Hippocampal formation (tissue), 2 donors: ENCODE measurements at regions not wholly inside any gene's neighbourhood (a gene's known extent, or its start where the extent isn't known, plus 50 kb on each side); places are given as distances from the start of the nearest gene placed in this dataset.

Experiments used
- DNase-seq, 2 donors: peaks; one replicate each; lab custom pipeline; 2025; lab: John Stamatoyannopoulos, UW

DNA sequence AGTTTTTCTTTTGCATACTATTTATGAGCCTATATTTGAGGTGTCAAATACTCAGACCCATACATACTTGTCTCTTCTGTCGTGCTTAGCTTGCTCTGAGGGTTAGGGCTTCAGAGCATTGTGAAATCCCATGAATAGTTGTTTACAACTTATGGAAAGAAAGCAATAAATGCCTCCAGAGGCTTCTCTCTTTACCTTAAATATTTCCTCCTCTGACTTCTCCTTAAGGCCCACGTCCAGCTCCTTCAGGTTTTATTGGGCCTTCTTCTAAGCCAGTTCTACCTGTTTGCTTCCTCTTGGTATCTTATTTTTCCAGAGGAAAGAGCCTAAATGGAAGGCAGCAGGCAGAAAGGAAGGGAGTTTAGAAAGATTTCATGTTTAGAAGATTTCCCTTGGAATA, 218.6 kb downstream of the SPTSSA start:
- DNase-seq: no peak

- DNase-seq: no peak
Measured at GRCh38 chr14:34243001-34243400, 219.0 kb downstream of the SPTSSA start.

DNA sequence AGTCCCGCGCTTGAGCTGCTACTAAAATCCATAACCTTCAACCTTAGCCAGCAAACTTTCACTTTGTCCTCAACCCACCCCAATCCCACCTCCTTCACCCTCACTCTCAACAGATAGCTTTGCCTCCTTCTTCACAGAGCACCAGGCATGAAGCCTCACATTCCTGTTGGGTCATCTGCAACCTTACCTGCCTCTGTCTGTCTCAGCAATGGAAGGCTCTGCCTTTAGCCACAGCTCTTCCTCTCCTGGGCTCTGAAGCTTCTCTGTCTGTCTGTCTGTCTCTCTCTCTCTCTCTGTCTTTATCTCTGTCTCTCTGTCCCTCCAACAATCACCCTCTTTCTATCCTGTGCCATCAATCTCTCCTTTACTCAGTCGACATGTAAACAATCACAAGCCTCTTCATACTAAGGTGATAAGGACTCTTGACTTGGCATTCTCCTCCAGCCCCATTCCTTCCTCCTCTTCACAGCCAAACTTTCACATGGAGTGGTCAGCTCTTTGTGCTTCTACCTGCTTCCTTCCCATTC, 220.8 kb downstream of the SPTSSA start:
- no peak for DNase-seq

- DNase-seq: no peak
Measured at GRCh38 chr14:34238610-34239009, 223.4 kb downstream of the SPTSSA start.

DNA sequence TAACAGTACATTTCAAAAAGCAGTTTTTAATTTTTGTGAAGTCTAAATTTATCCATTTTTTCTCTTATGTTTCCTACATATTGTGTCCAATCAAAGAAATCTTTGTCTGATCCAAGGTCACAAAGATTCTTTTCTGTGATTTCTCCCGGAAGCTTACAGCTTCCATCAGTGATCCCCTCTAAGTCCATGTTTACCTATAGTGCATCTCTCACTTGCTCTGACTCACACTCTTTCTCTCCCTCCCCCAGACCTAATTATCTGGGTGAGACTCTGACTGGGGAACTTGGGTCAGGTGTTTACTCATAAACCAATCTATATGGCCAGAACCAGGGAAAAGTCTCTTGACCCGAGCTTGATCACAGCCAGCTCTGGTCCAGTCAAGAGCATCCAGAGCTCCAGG, 224.4 kb downstream of the SPTSSA start:
- no peak for DNase-seq

- DNase-seq: no peak
Measured at GRCh38 chr14:34237081-34237480, 225.0 kb downstream of the SPTSSA start.

GRCh38 chr14:34235643-34236300, 226.3 kb downstream of the SPTSSA start:
- DNase-seq: no peak

DNA sequence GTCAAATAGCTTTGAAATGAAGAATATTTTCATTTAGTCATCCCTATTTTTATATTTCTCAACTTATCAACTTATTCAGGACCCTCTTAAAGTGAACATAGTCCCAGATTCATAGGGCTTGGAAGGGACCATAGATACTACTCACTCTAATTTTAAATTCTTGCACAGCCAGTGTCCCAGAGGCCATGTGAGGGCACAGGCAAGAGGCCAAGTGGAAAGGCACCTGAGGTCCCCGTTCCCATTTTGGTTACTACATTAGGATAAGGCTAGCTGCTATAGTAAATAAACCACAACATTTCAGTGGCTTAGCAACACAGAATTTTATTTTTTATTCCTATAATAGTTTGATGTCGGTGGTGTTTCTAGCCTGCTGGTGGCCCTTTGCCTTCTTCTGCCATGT, 227.8 kb downstream of the SPTSSA start:
- DNase-seq: no peak

- no peak for DNase-seq
Measured at GRCh38 chr14:34233619-34234018, 228.4 kb downstream of the SPTSSA start.

- no peak for DNase-seq
Measured at GRCh38 chr14:34232790-34233189, 229.2 kb downstream of the SPTSSA start.

GRCh38 chr14:34231626-34232025, 230.4 kb downstream of the SPTSSA start:
- DNase-seq: no peak

- DNase-seq: no peak
Measured at GRCh38 chr14:34229140-34229539, 232.9 kb downstream of the SPTSSA start.

DNA sequence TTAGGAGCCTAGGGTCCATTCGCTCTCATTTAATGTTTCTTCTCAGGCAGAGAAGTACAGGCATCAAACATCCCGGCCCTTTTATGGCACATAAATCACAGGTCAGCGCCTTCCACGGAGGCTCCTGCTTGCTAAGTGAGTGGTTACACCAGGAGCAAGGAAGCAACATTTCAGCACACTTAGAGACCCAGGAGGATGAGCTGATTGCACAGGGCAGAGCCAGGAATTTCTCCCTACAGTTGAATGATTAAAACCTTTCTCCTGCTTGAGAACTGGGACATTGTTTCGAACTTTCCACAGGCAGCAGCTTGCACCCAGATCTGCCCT, 233.4 kb downstream of the SPTSSA start:
- no peak for DNase-seq

DNA sequence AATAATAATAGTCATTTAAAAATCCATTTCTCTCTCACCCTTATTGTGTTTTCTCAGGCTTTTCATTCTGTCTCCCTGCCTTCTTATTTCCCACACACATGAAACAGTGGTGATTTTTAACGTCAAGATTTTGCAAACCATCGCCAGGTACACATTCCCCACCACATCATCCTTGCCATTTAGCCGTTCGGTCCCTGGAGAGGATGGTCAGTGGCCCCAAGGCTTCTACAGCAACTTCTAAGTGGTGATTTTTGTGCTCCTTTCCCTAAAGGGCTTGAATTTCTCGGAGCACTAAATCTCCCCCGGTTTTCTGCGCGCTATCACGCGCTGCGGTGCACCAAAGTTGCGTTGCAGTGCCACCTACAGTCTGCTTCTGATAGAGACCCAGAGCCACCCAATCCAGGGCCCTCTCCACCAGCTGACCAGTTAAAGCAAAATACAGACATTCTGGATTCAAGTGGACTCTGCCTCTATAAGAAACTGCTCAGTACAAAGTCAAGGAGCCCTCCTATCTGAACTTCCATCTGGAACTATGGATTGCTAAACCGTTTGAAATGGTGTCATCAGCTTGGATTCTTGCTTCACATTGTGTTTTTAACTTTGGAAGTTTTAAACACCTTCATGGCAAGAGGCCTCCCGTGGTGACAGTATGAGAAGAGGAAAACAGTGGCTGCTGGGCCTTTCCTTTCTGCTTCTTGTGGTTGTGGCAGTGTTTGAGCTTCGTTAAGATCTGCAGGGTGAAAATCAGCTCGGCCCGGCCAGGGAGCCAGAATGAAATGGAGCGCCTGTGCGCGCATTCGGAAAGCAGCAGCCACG, 234.0 kb downstream of the SPTSSA start:
- DNase-seq: peak; percentile 59 to 60

- DNase-seq: no peak
Measured at GRCh38 chr14:34224221-34224620, 237.8 kb downstream of the SPTSSA start.

DNA sequence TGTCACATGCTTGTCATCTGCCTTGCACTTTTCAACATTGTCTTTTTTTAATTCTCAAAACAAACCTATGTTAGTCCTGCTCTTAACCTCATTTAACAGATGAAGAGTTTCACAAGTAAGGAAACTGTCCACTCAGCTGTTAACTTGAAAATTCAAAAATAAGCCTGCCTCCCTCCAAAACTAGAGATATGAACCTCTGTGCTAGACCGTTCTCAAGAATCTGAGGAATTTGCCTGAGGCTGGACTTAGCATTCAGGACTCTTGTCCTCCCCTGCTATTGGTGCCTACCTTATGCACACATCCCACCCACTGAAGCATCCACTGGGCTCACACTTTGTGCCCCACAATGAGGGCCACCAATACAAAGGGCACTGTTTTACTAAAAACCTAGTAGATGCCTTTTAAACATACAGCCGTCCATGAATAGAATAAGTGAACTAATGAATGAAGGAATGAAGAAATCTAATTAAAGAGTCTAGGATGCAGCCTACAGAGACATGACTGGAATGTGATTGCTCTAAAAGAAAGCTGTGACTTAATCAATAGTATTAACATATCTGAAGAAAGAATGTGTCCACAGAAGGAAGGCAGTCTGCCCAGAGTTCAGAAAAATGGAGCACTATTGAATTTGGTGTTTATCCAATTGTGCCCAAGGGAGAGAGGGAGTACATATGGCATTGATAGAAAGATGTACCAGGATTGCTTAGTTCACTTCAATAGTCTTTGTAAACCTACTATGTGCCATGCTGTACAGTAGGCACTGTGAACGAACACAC, 238.5 kb downstream of the SPTSSA start:
- DNase-seq: no peak

DNA sequence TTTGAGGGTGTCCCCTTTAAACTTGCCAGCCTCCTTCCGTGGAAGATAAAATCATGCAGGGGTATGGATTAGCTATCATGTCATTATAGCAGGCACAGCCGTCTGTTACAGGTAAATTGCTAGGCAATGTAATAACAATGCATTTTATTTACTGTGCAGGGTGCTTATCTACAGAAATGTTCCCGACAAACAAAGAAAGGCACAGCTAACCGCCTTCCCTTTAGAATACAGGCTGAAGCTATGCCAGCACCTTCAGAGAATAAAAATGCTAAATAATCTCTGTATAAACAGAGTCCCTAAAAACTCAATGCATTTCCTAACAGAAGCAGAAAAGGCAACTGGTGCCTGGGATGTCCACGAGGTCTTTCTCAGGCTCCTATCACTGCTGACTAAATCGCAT, 239.2 kb downstream of the SPTSSA start:
- no peak for DNase-seq

GRCh38 chr14:34222122-34222521, 239.9 kb downstream of the SPTSSA start:
- no peak for DNase-seq

- no peak for DNase-seq
Measured at GRCh38 chr14:34220921-34221320, 241.1 kb downstream of the SPTSSA start.

- no peak for DNase-seq
Measured at GRCh38 chr14:34220378-34220706, 241.7 kb downstream of the SPTSSA start.

GRCh38 chr14:34219661-34220377, 242.2 kb downstream of the SPTSSA start:
- DNase-seq: no peak

- DNase-seq: no peak
Measured at GRCh38 chr14:34218881-34219280, 243.2 kb downstream of the SPTSSA start.
